HepG2 (cell line): ENCODE measurements at regions not wholly inside any gene's neighbourhood (a gene's known extent, or its start where the extent isn't known, plus 50 kb on each side); places are given as distances from the start of the nearest gene placed in this dataset.

Source experiments
- ATAC-seq: fragments of 200-7000 bp; cut with Tn5 transposase; 3 replicates; pipeline ENCODE4 v1.9.1; 2020; ENCODE audit warnings: mild to moderate bottlenecking, moderate library complexity
- BruUV-seq: library from RNA; stranded (reverse); fragments of 400-500 nt; replicated peaks from 2 replicates; lab custom pipeline; 2021; lab: Mats Ljungman, UMichigan
- CTCF ChIA-PET: fragments of 300-600 bp; formaldehyde crosslinking; extraction: SDS; loops from one replicate; lab custom pipeline; 2021; ENCODE audit warnings: low total read pairs, inconsistent platforms, low intra/inter-chr PET ratio; lab: Yijun Ruan, JAX
- POLR2A ChIA-PET: fragments of 350-600 bp; sonication (Branson Sonifier 250); formaldehyde crosslinking; loops from one replicate; lab custom pipeline; 2020; ENCODE audit warnings: antibody characterized with exemption, inconsistent platforms; lab: Yijun Ruan, JAX
- DNase-seq: peaks from one replicate; pipeline ENCODE4 v3.0.0-alpha.2; 2015; ENCODE audit warnings: low spot score
- FAIRE-seq: peaks from 3 replicates; lab custom pipeline; 2011; peaks lifted over from hg19 to GRCh38; lab: Jason Lieb, UNC
- H2AFZ ChIP-seq: one replicate; pipeline ENCODE4 v1.6.1; 2011; ENCODE audit warnings: low read length, inconsistent platforms
- H3K27ac ChIP-seq: fragments of 300-600 bp; 3 replicates; pipeline ENCODE4 v1.8.0; 2011; ENCODE audit warnings: mixed run types, mild to moderate bottlenecking, mixed read lengths, low read length, inconsistent platforms; ENCODE audit not compliant: insufficient read depth; ENCODE audit errors: extremely low read length
- H3K27me3 ChIP-seq, 2 experiments: fragments of 200-600 bp in 1 of 2; 2 replicates in 1 of 2; 3 replicates in 1 of 2; pipeline versions ENCODE4 v1.6.0 to v1.8.0; 2011; ENCODE audit warnings: low read length in 2 of 2, mild to moderate bottlenecking in 2 of 2, moderate library complexity in 2 of 2, inconsistent platforms in 1 of 2; ENCODE audit not compliant: insufficient read depth in 2 of 2, control insufficient read depth in 1 of 2
- H3K36me3 ChIP-seq, 2 experiments: fragments of 200-600 bp in 1 of 2; replicated peaks in 1 of 2; 2 replicates in 1 of 2; 3 replicates in 1 of 2; pipeline versions ENCODE4 v1.5.1 to v1.8.0; 2011; ENCODE audit warnings: low read length in 2 of 2, inconsistent platforms in 1 of 2; ENCODE audit not compliant: insufficient read depth in 2 of 2, control insufficient read depth in 1 of 2
- H3K4me1 ChIP-seq: 2 replicates; pipeline ENCODE4 v1.5.1; 2012; ENCODE audit warnings: low read length, inconsistent platforms; ENCODE audit not compliant: insufficient read depth
- H3K4me2 ChIP-seq: 2 replicates; pipeline ENCODE4 v1.6.0; 2011; ENCODE audit warnings: low read depth, low read length, inconsistent platforms
- H3K4me3 ChIP-seq, 3 experiments: fragments of 200-600 bp in 1 of 3; sonication (generic), shearing (Covaris generic) in 1 of 3; replicated peaks in 1 of 3; 2 replicates each; pipeline ENCODE4 v1.5.1; 2011 to 2016; ENCODE audit warnings: low read length in 3 of 3, inconsistent platforms in 2 of 3, low read depth in 2 of 3, mild to moderate bottlenecking in 2 of 3, control low read depth in 1 of 3, mixed read lengths in 1 of 3; ENCODE audit not compliant: insufficient read depth in 1 of 3
- H3K79me2 ChIP-seq: one replicate; pipeline ENCODE4 v1.6.1; 2011; ENCODE audit warnings: low read length, inconsistent platforms; ENCODE audit not compliant: insufficient read depth
- H3K9ac ChIP-seq: 2 replicates; pipeline ENCODE4 v1.6.0; 2011; ENCODE audit warnings: mild to moderate bottlenecking, low read depth, low read length, inconsistent platforms; ENCODE audit not compliant: insufficient read depth
- H3K9me3 ChIP-seq: 2 replicates; pipeline ENCODE4 v1.5.1; 2012; ENCODE audit warnings: mild to moderate bottlenecking, low read length
- H4K20me1 ChIP-seq: 2 replicates; pipeline ENCODE4 v1.6.0; 2011; ENCODE audit warnings: inconsistent platforms, mild to moderate bottlenecking, low read length, moderate library complexity; ENCODE audit not compliant: insufficient read depth
- BCL3 ChIP-seq: sonication (generic); formaldehyde crosslinking; IDR thresholded peaks from 2 replicates; pipeline ENCODE4 v1.5.1; 2020; ENCODE audit warnings: mild to moderate bottlenecking, missing genetic modification reagents, moderate library complexity
- CTCF ChIP-seq: sonication (generic); formaldehyde crosslinking; IDR thresholded peaks from 2 replicates; pipeline ENCODE4 v1.5.0; 2020; ENCODE audit warnings: mild to moderate bottlenecking, missing genetic modification reagents, moderate library complexity
- DNMT3B ChIP-seq: conservative IDR thresholded peaks from 2 replicates; pipeline ENCODE4 v1.6.1; 2016; ENCODE audit warnings: missing biosample characterization, control low read depth
- ELF3 ChIP-seq: IDR thresholded peaks from 2 replicates; pipeline ENCODE4 v1.6.1; 2016; ENCODE audit warnings: missing genetic modification reagents, missing compliant biosample characterization
- KDM6A ChIP-seq: IDR thresholded peaks from 2 replicates; pipeline ENCODE4 v1.6.1; 2016; ENCODE audit warnings: low read depth
- MAX ChIP-seq: IDR thresholded peaks from 2 replicates; pipeline ENCODE4 v1.6.1; 2012; ENCODE audit warnings: inconsistent platforms
- MYPOP ChIP-seq: sonication (generic); formaldehyde crosslinking; IDR thresholded peaks from 2 replicates; pipeline ENCODE4 v1.8.1; 2023; ENCODE audit warnings: mild to moderate bottlenecking, moderate library complexity, missing genetic modification reagents
- POLR2G ChIP-seq: fragments of 200-400 bp; formaldehyde crosslinking; IDR thresholded peaks from 2 replicates; pipeline ENCODE4 v1.6.1; 2018; ENCODE audit warnings: mild to moderate bottlenecking, low read depth, low read length, moderate library complexity
- RAD21 ChIP-seq: fragments of 450-650 bp; formaldehyde crosslinking; IDR thresholded peaks from 2 replicates; pipeline ENCODE4 v1.5.0; 2020; ENCODE audit warnings: mild to moderate bottlenecking
- STAG1 ChIP-seq: sonication (generic); formaldehyde crosslinking; IDR thresholded peaks from 2 replicates; pipeline ENCODE4 v1.4.0; 2020; ENCODE audit warnings: missing genetic modification reagents
- TEF ChIP-seq: sonication (generic); formaldehyde crosslinking; IDR thresholded peaks from 2 replicates; pipeline ENCODE4 v1.5.0; 2020; ENCODE audit warnings: missing genetic modification reagents
- TRIM22 ChIP-seq: fragments of 450-650 bp; IDR thresholded peaks from 2 replicates; pipeline ENCODE4 v1.6.1; 2017
- ZKSCAN1 ChIP-seq: fragments of 150-350 bp; IDR thresholded peaks from 2 replicates; pipeline ENCODE4 v1.6.1; 2014; ENCODE audit warnings: low read length
- ZNF235 ChIP-seq: sonication (generic); formaldehyde crosslinking; IDR thresholded peaks from 2 replicates; pipeline ENCODE4 v1.8.1; 2023; ENCODE audit warnings: mild to moderate bottlenecking, missing genetic modification reagents, borderline replicate concordance
- ZNF639 ChIP-seq: conservative IDR thresholded peaks from 2 replicates; pipeline ENCODE4 v1.6.1; 2018; ENCODE audit warnings: missing genetic modification reagents
- ZNF776 ChIP-seq: sonication (generic); formaldehyde crosslinking; IDR thresholded peaks from 2 replicates; pipeline ENCODE4 v1.4.0; 2020; ENCODE audit warnings: mild to moderate bottlenecking, missing genetic modification reagents
- ZNF790 ChIP-seq: sonication (generic); formaldehyde crosslinking; IDR thresholded peaks from 2 replicates; pipeline ENCODE4 v1.8.0; 2022; ENCODE audit warnings: missing genetic modification reagents, mild to moderate bottlenecking, borderline replicate concordance
- WGBS: methylation state at CpG from one replicate; pipeline ENCODE4 v1.1.6; 2017; ENCODE audit warnings: low lambda C conversion rate; 5-methylcytosine and 5-hydroxymethylcytosine counted together
- in situ Hi-C: cut with HindIII; loops from 2 replicates; pipeline ENCODE4 v1.10.0; 2017; ENCODE audit warnings: low pct_unique_long_range_greater_than_20kb; ENCODE audit not compliant: extremely low pct_ligation_motif_present
- intact Hi-C: fragments of 100-400 bp; cut with micrococcal nuclease; formaldehyde crosslinking; loops from one replicate; pipeline ENCODE4 v1.10.0; 2022; ENCODE audit not compliant: unreplicated experiment

GRCh38 chr5:6837519-6838110, 124.4 kb downstream of the TENT4A start:
- peaks cover 5% of the 10 kb centered on the region; the same call in 1 of the 2 replicates for H3K9me3 ChIP-seq
- H3K27ac ChIP-seq, result no peak overlapping the region
- BruUV-seq, result no TSS peak
- no peaks in the 10 kb centered on the region for H4K20me1 ChIP-seq
- no peaks in the 10 kb centered on the region for H3K4me1 ChIP-seq
- H3K36me3 ChIP-seq, result no peaks in the 10 kb centered on the region
- peak; percentile 72 for TF ChIP-seq CTCF
- no peak for TF ChIP-seq DNMT3B (CRISPR knock-in tag)
- TF ChIP-seq BCL3 (CRISPR knock-in tag), result no peak
- no peak for TF ChIP-seq ZKSCAN1
- peak; percentile 40 for TF ChIP-seq STAG1 (CRISPR knock-in tag)
- TF ChIP-seq ZNF790, result no peak
- no peak for TF ChIP-seq ELF3 (CRISPR knock-in tag)
- no peak for TF ChIP-seq ZNF776 (CRISPR knock-in tag)
- no peak for TF ChIP-seq POLR2G
- TF ChIP-seq MYPOP (CRISPR knock-in tag), result no peak
- no peak for TF ChIP-seq TEF (CRISPR knock-in tag)
- no peak for TF ChIP-seq MAX
- no peak for TF ChIP-seq KDM6A (CRISPR knock-in tag)
- TF ChIP-seq TRIM22, result no peak
- no peak for TF ChIP-seq ZNF639 (CRISPR knock-in tag)
- no peak for TF ChIP-seq ZNF235 (CRISPR knock-in tag)
- peak; percentile 23; the same call in 1 of the 2 replicates for TF ChIP-seq RAD21
- H3K27me3 ChIP-seq, result no peaks in the 10 kb centered on the region
- no peak overlapping the region for H2AFZ ChIP-seq
- intact Hi-C loops, result no loop called here
- ATAC-seq (peak; percentile 54), DNase-seq (no peak), FAIRE-seq (no peak)
- no peak overlapping the region for H3K9ac ChIP-seq
- H3K4me2 ChIP-seq, result no peak overlapping the region
- 11% methylated on average over 8 of the region's 9 CpGs for WGBS
- in situ Hi-C loops, result no loop called here
- H3K79me2 ChIP-seq, result no peaks in the 10 kb centered on the region
- no peak overlapping the region for H3K4me3 ChIP-seq
- POLR2A ChIA-PET, result no interaction called here
- CTCF ChIA-PET, result no interaction called here
